ENCODE measurements at regions not wholly inside any gene's neighbourhood (a gene's known extent, or its start where the extent isn't known, plus 50 kb on each side); places are given as distances from the start of the nearest gene placed in this dataset.
"Not testable (repeated sequence)": the region's sequence is repeated elsewhere in the genome, so short reads cannot be mapped to it uniquely, and the experiment has no call there.

DNA sequence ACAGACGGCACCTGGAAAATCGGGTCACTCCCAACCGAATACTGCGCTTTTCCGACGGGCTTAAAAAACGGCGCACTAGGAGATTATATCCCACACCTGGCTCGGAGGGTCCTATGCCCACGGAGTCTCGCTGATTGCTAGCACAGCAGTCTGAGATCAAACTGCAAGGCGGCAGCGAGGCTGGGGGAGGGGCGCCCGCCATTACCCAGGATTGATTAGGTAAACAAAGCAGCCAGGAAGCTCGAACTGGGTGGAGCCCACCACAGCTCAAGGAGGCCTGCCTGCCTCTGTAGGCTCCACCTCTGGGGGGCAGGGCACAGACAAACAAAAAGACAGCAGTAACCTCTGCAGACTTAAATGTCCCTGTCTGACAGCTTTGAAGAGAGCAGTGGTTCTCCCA lies 64.5 kb downstream of the SLC30A10 start:
- H3K36me3 ChIP-seq (ENCODE audit: insufficient read depth, low read length); H3K9me2 ChIP-seq (replicated peaks; ENCODE audit: low read depth, low read length); H4K20me1 ChIP-seq (ENCODE audit: insufficient read depth, low read length, poor library complexity, severe bottlenecking); H3K9me3 ChIP-seq (ENCODE audit: insufficient read depth, low read depth, low read length); H3K27me3 ChIP-seq (ENCODE audit: insufficient read depth, low read length, poor library complexity, severe bottlenecking); H3K9ac ChIP-seq (ENCODE audit: low read depth, low read length, poor library complexity, severe bottlenecking); H3K4me3 ChIP-seq (ENCODE audit: low read length, poor library complexity, severe bottlenecking); H3F3A ChIP-seq (ENCODE audit: low read depth); H3K4me2 ChIP-seq (ENCODE audit: low read depth, low read length, poor library complexity, severe bottlenecking); H2AFZ ChIP-seq (ENCODE audit: low read length); H3K4me1 ChIP-seq (ENCODE audit: insufficient read depth, low read length, poor library complexity, severe bottlenecking); H3K79me2 ChIP-seq (ENCODE audit: insufficient read depth, low read length): not testable (repeated sequence)

DNA sequence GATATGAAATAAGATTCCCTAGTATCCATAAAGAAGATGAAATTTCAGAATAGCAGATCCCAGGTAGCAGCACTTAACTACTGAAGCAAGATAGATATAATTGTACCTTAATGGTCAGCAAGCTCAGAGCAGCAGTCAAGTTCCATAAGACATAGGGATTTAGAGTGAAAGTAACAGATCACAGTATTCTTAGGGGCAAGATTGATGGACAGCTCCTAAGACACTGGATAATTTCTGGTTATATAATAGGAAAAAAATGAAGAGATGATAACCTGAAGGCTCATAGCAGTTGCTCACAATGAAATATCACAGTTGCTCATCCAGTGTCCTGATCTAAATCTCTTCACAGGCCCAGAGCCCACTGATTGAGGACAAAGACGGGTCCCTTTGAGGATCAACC lies 66.0 kb downstream of the SLC30A10 start:
- Histone ChIP-seq H2AFZ (ENCODE audit: low read length) (no peak overlapping the region), H3K4me2 (ENCODE audit: low read depth, low read length, poor library complexity, severe bottlenecking) (no peak overlapping the region), H3F3A (ENCODE audit: low read depth) (no peaks in the 10 kb centered on the region), H3K4me1 (ENCODE audit: insufficient read depth, low read length, poor library complexity, severe bottlenecking) (no peaks in the 10 kb centered on the region), H3K27me3 (ENCODE audit: insufficient read depth, low read length, poor library complexity, severe bottlenecking) (no peaks in the 10 kb centered on the region), H3K36me3 (ENCODE audit: insufficient read depth, low read length) (no peaks in the 10 kb centered on the region), H3K9me3 (ENCODE audit: insufficient read depth, low read depth, low read length) (no peaks in the 10 kb centered on the region), H3K9ac (ENCODE audit: low read depth, low read length, poor library complexity, severe bottlenecking) (no peak overlapping the region), H4K20me1 (ENCODE audit: insufficient read depth, low read length, poor library complexity, severe bottlenecking) (no peaks in the 10 kb centered on the region), H3K9me2 (replicated peaks; ENCODE audit: low read depth, low read length) (no peaks in the 10 kb centered on the region), H3K4me3 (ENCODE audit: low read length, poor library complexity, severe bottlenecking) (no peak overlapping the region), H3K79me2 (ENCODE audit: insufficient read depth, low read length) (no peaks in the 10 kb centered on the region)
- TF ChIP-seq EZH2phosphoT487 (IDR thresholded peaks at IDR 0.05; ENCODE audit: borderline replicate concordance): no peak
- TF ChIP-seq, protein P1, sequence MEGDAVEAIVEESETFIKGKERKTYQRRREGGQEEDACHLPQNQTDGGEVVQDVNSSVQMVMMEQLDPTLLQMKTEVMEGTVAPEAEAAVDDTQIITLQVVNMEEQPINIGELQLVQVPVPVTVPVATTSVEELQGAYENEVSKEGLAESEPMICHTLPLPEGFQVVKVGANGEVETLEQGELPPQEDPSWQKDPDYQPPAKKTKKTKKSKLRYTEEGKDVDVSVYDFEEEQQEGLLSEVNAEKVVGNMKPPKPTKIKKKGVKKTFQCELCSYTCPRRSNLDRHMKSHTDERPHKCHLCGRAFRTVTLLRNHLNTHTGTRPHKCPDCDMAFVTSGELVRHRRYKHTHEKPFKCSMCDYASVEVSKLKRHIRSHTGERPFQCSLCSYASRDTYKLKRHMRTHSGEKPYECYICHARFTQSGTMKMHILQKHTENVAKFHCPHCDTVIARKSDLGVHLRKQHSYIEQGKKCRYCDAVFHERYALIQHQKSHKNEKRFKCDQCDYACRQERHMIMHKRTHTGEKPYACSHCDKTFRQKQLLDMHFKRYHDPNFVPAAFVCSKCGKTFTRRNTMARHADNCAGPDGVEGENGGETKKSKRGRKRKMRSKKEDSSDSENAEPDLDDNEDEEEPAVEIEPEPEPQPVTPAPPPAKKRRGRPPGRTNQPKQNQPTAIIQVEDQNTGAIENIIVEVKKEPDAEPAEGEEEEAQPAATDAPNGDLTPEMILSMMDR (conservative IDR thresholded peaks at IDR 0.05; ENCODE audit: low read length): no peak

DNA sequence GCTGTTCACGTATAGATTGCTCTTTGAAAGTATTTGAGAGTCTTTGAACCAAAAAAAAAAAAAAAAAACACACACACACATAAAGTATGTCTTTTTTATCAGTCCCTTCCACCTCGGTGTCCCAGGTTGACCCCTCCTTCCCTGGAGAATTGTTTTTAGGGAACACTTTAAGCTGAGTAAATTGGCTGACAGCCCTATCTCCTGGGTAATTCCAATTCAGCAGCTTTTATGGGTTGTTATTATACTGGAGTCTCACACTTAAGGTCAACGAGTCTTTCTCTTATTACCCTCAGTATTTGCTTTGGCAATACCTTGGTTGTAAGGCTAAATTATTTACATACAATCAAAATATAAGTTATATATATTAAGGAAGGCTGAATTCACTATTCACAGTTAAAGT lies 69.4 kb downstream of the SLC30A10 start:
- Histone ChIP-seq H3K79me2 (ENCODE audit: insufficient read depth, low read length) (no peaks in the 10 kb centered on the region), H3K27me3 (ENCODE audit: insufficient read depth, low read length, poor library complexity, severe bottlenecking) (no peaks in the 10 kb centered on the region), H3K4me2 (ENCODE audit: low read depth, low read length, poor library complexity, severe bottlenecking) (no peak overlapping the region), H3K9ac (ENCODE audit: low read depth, low read length, poor library complexity, severe bottlenecking) (no peak overlapping the region), H3K4me3 (ENCODE audit: low read length, poor library complexity, severe bottlenecking) (no peak overlapping the region), H2AFZ (ENCODE audit: low read length) (no peak overlapping the region), H3K9me2 (replicated peaks; ENCODE audit: low read depth, low read length) (no peaks in the 10 kb centered on the region), H4K20me1 (ENCODE audit: insufficient read depth, low read length, poor library complexity, severe bottlenecking) (no peaks in the 10 kb centered on the region), H3K36me3 (ENCODE audit: insufficient read depth, low read length) (no peaks in the 10 kb centered on the region), H3K9me3 (ENCODE audit: insufficient read depth, low read depth, low read length) (no peaks in the 10 kb centered on the region), H3K4me1 (ENCODE audit: insufficient read depth, low read length, poor library complexity, severe bottlenecking) (no peaks in the 10 kb centered on the region), H3F3A (ENCODE audit: low read depth) (no peaks in the 10 kb centered on the region)
- no peak for TF ChIP-seq EZH2phosphoT487 (IDR thresholded peaks at IDR 0.05; ENCODE audit: borderline replicate concordance)
- TF ChIP-seq, protein P1 (conservative IDR thresholded peaks at IDR 0.05; ENCODE audit: low read length): no peak

DNA sequence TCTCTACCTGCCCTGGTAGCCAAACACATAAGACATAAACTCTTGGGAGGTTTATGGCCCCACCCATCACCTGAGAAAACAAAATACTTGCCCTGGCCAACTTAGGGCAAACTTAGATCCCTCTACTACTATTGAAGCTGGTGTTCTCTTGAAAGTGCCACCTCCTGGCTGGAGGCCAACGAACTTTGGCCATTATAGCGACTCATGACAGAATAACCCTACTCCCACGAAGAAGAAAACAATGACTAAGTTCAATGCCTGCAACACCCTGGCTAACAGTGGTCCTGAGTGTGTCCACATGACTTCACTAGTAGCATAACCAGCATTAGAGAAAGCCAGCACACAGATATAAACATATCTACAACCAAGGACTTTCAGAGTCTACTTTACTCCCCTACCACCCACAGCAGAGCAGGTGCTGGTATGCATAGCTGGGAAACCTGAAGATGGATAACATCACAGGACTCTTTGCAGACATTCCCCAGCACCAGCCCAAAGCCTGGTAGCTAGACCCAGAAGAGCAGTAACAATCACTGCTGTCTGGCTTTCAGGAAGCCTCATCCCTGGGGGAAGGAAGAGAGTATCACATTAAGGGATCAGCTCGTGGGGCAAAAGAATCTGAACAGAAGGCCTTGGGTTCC lies 81.0 kb downstream of the SLC30A10 start:
- Histone ChIP-seq H3K4me3 (ENCODE audit: low read length, poor library complexity, severe bottlenecking) (no peak overlapping the region), H3K36me3 (ENCODE audit: insufficient read depth, low read length) (no peaks in the 10 kb centered on the region), H4K20me1 (ENCODE audit: insufficient read depth, low read length, poor library complexity, severe bottlenecking) (no peaks in the 10 kb centered on the region), H3F3A (ENCODE audit: low read depth) (no peaks in the 10 kb centered on the region), H3K9me3 (ENCODE audit: insufficient read depth, low read depth, low read length) (no peaks in the 10 kb centered on the region), H3K79me2 (ENCODE audit: insufficient read depth, low read length) (no peaks in the 10 kb centered on the region), H3K9ac (ENCODE audit: low read depth, low read length, poor library complexity, severe bottlenecking) (no peak overlapping the region), H3K27me3 (ENCODE audit: insufficient read depth, low read length, poor library complexity, severe bottlenecking) (no peaks in the 10 kb centered on the region), H3K4me1 (ENCODE audit: insufficient read depth, low read length, poor library complexity, severe bottlenecking) (no peaks in the 10 kb centered on the region), H3K4me2 (ENCODE audit: low read depth, low read length, poor library complexity, severe bottlenecking) (no peak overlapping the region), H2AFZ (ENCODE audit: low read length) (no peak overlapping the region), H3K9me2 (replicated peaks; ENCODE audit: low read depth, low read length) (no peaks in the 10 kb centered on the region)
- TF ChIP-seq EZH2phosphoT487 (IDR thresholded peaks at IDR 0.05; ENCODE audit: borderline replicate concordance): no peak
- TF ChIP-seq, protein P1 (conservative IDR thresholded peaks at IDR 0.05; ENCODE audit: low read length): no peak

DNA sequence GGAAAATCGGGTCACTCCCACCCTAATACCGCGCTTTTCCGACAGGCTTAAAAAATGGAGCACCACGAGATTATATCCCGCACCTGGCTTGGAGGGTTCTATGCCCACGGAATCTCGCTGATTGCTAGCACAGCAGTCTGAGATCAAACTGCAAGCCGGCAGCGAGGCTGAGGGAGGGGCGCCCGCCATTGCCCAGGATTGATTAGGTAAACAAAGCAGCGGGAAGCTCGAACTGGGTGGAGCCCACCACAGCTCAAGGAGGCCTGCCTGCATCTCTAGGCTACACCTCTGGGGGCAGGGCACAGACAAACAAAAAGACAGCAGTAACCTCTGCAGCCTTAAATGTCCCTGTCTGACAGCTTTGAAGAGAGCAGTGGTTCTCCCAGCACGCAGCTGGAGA lies 88.8 kb downstream of the SLC30A10 start:
- H3K79me2 ChIP-seq (ENCODE audit: insufficient read depth, low read length); H3K4me3 ChIP-seq (ENCODE audit: low read length, poor library complexity, severe bottlenecking); H3K9ac ChIP-seq (ENCODE audit: low read depth, low read length, poor library complexity, severe bottlenecking); H3K36me3 ChIP-seq (ENCODE audit: insufficient read depth, low read length); H2AFZ ChIP-seq (ENCODE audit: low read length); H3K4me2 ChIP-seq (ENCODE audit: low read depth, low read length, poor library complexity, severe bottlenecking); H3K4me1 ChIP-seq (ENCODE audit: insufficient read depth, low read length, poor library complexity, severe bottlenecking); H3F3A ChIP-seq (ENCODE audit: low read depth); H3K9me2 ChIP-seq (replicated peaks; ENCODE audit: low read depth, low read length); H4K20me1 ChIP-seq (ENCODE audit: insufficient read depth, low read length, poor library complexity, severe bottlenecking); H3K9me3 ChIP-seq (ENCODE audit: insufficient read depth, low read depth, low read length); H3K27me3 ChIP-seq (ENCODE audit: insufficient read depth, low read length, poor library complexity, severe bottlenecking): not testable (repeated sequence)
